ENCODE measurements at regions not wholly inside any gene's neighbourhood (a gene's known extent, or its start where the extent isn't known, plus 50 kb on each side); places are given as distances from the start of the nearest gene placed in this dataset.

- no peak for DNase-seq (ENCODE audit: low read depth)
- TF ChIP-seq CTCF (conservative IDR thresholded peaks at IDR 0.05; ENCODE audit: low read length), result no peak
- H3K4me3 ChIP-seq (ENCODE audit: low read length), result no peak overlapping the region
Observed at GRCh38 chr5:4212071-4212739, 616.6 kb downstream of the IRX1 start.

GRCh38 chr5:4212981-4213819 lies 617.6 kb downstream of the IRX1 start:
- no peak overlapping the region for H3K4me3 ChIP-seq (ENCODE audit: low read length)
- no peak for TF ChIP-seq CTCF (conservative IDR thresholded peaks at IDR 0.05; ENCODE audit: low read length)
- DNase-seq (ENCODE audit: low read depth), result no peak

- no peak overlapping the region for H3K4me3 ChIP-seq (ENCODE audit: low read length)
- TF ChIP-seq CTCF (conservative IDR thresholded peaks at IDR 0.05; ENCODE audit: low read length), result no peak
- DNase-seq (ENCODE audit: low read depth), result no peak
Observed at GRCh38 chr5:4215143-4215542, 619.5 kb downstream of the IRX1 start.

- TF ChIP-seq CTCF (conservative IDR thresholded peaks at IDR 0.05; ENCODE audit: low read length), result no peak
- H3K4me3 ChIP-seq (ENCODE audit: low read length), result no peak overlapping the region
- DNase-seq (ENCODE audit: low read depth), result no peak
Observed at GRCh38 chr5:4216142-4216541, 620.5 kb downstream of the IRX1 start.

- H3K4me3 ChIP-seq (ENCODE audit: low read length), result no peak overlapping the region
- TF ChIP-seq CTCF (conservative IDR thresholded peaks at IDR 0.05; ENCODE audit: low read length), result no peak
- no peak for DNase-seq (ENCODE audit: low read depth)
Observed at GRCh38 chr5:4220016-4220415, 624.4 kb downstream of the IRX1 start.

- TF ChIP-seq CTCF (conservative IDR thresholded peaks at IDR 0.05; ENCODE audit: low read length), result no peak
- DNase-seq (ENCODE audit: low read depth), result no peak
- H3K4me3 ChIP-seq (ENCODE audit: low read length), result no peak overlapping the region
Observed at GRCh38 chr5:4221048-4221447, 625.4 kb downstream of the IRX1 start.

GRCh38 chr5:4222147-4222546 lies 626.5 kb downstream of the IRX1 start:
- TF ChIP-seq CTCF (conservative IDR thresholded peaks at IDR 0.05; ENCODE audit: low read length), result no peak
- H3K4me3 ChIP-seq (ENCODE audit: low read length), result no peak overlapping the region
- no peak for DNase-seq (ENCODE audit: low read depth)

Measured in AG10803 (cell line).